ENCODE measurements at regions not wholly inside any gene's neighbourhood (a gene's known extent, or its start where the extent isn't known, plus 50 kb on each side); places are given as distances from the start of the nearest gene placed in this dataset.

DNA sequence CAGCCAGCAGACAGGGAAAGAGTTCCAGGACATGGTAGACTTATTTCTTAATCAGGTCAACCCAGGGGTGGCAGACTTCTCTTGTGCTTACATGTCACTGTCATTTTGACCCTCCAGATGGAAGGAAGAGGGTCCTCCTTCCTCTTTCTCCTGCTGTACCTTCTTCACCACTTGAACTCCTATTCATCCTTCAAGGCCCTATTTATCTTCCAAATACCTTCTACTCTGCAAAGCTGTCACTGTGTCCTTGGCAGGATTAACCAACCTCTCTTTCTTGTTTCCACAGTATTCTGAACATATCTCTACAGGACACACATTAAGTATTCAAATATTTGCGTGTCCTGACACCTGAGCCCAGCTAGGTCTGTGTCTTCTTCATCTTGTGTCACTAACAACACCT is 163.1 kb downstream of the DICER1 start:
- DNase-seq = no peak

DNA sequence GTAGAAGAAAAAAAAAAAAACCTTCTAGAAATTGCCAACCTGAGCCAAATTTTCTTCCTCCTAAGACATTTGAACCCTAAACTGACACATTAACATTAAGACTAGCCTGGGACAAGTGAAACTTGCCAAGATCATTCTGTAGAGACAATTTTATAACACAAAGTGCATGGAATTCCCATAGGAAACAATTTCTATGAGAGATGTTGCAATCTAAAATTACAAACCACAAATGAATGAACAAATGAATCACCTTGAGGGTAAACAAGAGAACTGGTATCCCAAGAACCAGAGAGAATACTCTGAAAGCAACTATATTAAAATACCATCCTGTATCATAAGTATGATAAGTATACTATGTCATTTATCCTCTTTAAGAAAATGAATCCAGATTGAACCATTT is 165.3 kb downstream of the DICER1 start:
- DNase-seq = no peak

- no peak for DNase-seq
Observed at GRCh38 chr14:94989946-94990345, 167.4 kb downstream of the DICER1 start.

- no peak for DNase-seq
Observed at GRCh38 chr14:94989417-94989816, 167.9 kb downstream of the DICER1 start.

GRCh38 chr14:94987409-94987808 is 169.9 kb downstream of the DICER1 start:
- DNase-seq = no peak

GRCh38 chr14:94979891-94980290 is 177.4 kb downstream of the DICER1 start:
- DNase-seq = no peak

GRCh38 chr14:94977016-94977415 is 180.3 kb downstream of the DICER1 start:
- no peak for DNase-seq

GRCh38 chr14:94975366-94975765 is 182.0 kb downstream of the DICER1 start:
- no peak for DNase-seq

DNA sequence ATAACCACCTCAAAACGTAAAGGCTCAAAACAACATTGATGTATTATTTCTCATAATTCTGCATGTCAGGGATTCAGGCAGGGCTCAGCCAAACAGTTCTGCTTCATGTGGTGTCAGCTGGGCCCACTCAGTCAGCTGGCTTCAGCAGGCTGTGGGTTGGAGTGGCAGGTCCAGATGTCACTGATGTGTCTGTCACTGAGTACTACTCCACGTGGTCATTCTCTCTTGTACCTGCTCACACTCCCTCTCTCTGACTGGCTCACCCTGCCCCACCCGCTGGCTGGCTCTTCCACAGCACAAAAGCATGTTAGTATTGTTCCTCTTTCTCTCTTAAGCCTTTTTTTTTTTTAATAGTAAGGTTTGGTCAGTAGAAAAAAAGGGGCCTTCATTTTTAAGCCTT is 182.4 kb downstream of the DICER1 start:
- peak; percentile 1 for DNase-seq

DNA sequence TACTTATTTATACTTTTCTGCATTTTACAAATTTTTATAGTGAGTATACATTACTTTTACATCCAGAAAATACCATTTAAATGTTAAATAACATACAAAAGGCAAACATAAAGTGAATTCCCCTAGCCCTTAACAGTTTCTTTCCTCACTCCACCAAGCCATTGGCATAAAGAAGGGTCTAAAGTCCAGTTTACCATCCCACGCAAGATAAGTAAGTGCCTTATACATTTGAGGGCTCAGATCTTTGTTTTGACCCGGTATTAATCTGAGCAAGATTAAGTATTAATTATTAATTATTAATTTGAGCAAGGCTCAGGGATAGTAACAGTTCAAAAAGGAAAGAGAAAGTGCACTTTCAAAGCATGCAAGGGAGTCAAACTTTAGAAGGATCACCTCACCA is 182.9 kb downstream of the DICER1 start:
- DNase-seq = no peak

DNA sequence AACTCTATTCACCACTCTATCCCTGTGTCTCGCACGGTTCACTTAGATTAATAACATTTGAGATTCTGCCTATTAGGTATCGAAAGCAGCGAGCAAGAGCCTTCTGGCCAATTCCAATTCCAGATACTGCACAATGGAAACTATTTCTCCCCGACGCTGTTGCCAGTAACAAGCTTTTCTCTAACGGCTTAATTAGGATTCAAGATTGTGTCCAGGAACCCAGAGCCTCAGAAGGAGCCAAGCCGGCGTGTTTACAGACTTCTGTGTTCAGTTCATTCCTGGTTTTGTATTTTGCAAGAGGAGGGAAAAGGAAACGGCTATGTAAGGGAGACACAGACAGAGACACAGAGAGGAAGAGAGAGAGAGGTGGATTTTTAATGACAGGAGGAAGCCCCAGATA is 185.6 kb downstream of the DICER1 start:
- no peak for DNase-seq

DNA sequence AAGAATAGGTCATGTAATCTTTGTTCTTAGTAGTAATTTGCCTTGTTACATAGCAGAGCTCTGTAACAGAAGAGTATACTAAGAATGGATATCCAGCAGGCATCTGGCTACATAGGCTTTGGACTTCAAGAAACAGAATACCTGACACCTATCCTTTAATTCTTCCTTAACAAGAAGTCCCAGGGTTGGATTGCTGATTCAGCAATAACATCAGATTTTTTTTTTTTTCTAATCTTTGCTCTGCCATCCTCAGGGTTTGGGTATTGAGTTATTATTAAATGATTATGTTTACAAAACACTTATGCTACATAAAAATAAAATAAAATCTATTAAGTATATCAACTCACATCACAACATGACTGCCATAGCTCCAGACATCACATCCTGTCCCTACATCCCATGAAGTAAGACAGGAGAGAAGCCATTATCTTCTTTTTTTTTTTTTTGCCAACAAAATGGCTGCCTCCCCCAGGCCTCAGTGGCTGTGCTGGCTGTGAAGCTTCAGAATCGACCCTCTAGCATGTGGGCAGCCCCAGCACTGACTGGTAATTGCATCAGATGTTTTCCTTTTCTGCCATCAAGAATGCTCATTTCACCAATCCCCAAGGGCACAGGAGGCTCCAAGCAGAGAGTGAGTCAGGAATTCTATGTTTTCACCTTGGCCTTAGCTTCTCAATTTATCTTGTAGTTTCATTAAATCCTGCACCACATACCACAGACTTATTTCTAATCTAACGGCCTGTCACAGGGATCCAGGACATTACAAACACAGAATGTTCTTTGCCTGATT is 186.2 kb downstream of the DICER1 start:
- no peak for DNase-seq

GRCh38 chr14:94969766-94970165 is 187.6 kb downstream of the DICER1 start:
- no peak for DNase-seq

GRCh38 chr14:94966868-94967267 is 190.5 kb downstream of the DICER1 start:
- no peak for DNase-seq

GRCh38 chr14:94966344-94966743 is 191.0 kb downstream of the DICER1 start:
- no peak for DNase-seq

GRCh38 chr14:94965551-94966313 is 191.6 kb downstream of the DICER1 start:
- DNase-seq = no peak

GRCh38 chr14:94964931-94965330 is 192.4 kb downstream of the DICER1 start:
- DNase-seq = no peak

GRCh38 chr14:94964181-94964580 is 193.1 kb downstream of the DICER1 start:
- DNase-seq = no peak

DNA sequence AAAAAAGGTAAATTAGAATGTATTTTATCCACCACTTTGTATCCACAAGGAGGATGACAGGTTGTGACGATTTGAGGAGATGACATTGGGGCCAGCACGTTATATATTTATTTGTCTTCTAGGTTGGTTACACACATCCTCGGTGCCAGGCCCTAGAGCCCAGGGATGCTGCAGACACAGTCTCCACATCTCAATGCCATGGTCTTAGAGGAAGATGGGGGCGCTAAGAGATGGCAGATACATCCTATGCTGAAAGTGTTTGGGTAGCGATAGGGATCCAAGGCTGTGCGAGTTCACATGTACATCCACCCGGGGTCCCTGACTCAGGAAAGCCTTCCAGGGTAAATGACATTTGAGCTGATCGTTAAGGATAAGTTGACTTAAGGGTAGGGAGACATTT is 193.1 kb upstream of the GSC start:
- DNase-seq = no peak

DNA sequence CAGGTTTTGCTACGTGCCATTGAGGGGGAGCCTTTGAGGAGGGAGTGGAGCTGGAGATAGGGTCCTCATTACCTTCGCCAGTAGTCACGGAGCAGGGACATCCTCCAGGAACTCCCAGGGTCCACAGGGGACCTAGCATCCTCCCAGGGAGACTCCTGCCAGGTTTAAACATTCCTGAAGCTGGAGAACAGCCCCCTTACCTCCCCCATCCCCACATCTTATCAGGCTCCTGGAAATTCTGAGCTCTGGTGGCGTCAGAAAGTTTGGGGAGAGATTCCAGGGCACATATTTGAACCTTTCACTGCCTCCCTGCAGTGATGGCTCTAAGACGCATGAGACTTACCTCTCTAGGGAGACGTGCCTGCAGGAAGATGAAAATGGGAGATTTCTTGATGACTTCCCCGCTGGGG is 192.3 kb upstream of the GSC start:
- no peak for DNase-seq

- no peak for DNase-seq
Observed at GRCh38 chr14:94961386-94962165, 191.7 kb upstream of the GSC start.

DNA sequence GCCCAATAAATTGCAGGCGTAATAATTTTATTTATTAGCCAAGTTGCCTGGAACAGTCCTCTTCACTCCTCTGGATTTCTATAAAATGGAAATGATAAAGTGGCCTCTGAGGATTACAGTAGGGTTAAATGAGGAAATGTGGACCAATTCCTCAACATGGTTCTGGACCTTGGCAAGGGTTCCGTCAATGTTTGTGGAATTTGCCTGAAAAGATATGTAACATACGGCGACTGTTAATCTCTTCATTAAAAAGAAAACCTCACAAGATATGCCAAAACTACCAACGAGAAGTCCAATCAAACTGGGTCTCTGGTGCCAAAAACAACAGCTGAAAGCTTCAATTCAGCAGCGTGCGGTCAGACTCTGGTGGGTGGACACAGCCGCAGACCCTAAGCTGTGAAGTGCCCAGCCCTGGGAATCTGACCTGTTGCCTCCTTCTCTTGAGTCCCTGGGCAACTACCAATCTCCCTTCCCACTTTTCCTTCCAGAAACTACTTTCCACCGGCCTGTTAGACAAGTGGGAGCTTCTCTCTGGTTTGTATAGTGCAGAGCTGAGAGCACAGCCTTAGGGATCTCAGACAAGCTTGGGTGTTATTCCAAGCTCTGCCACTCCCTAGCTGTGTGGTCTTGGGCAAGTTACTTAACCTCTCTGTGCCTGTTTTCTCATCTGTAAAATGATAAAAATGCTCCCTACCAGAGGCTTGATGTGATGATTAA is 190.5 kb upstream of the GSC start:
- no peak for DNase-seq
